PC-9 (cell line): ENCODE measurements at regions not wholly inside any gene's neighbourhood (a gene's known extent, or its start where the extent isn't known, plus 50 kb on each side); places are given as distances from the start of the nearest gene placed in this dataset.

Experiments used
- CTCF ChIP-seq: fragments of 200-600 bp; sonication (generic); conservative IDR thresholded peaks from 2 replicates; pipeline ENCODE4 v1.6.1; 2017; ENCODE audit warnings: mixed run types, antibody characterized with exemption, mild to moderate bottlenecking, moderate library complexity
- EZH2 ChIP-seq: fragments of 200-600 bp; sonication (generic); IDR thresholded peaks from 2 replicates; pipeline ENCODE4 v1.8.0; 2017; ENCODE audit warnings: antibody characterized with exemption, low read depth

GRCh38 chr14:42078345-42078744 lies 471.7 kb downstream of the LRFN5 start:
- no peak for TF ChIP-seq EZH2
- no peak for TF ChIP-seq CTCF
